ENCODE measurements at regions not wholly inside any gene's neighbourhood (a gene's known extent, or its start where the extent isn't known, plus 50 kb on each side); places are given as distances from the start of the nearest gene placed in this dataset.
"Not testable (repeated sequence)": the region's sequence is repeated elsewhere in the genome, so short reads cannot be mapped to it uniquely, and the experiment has no call there.

GRCh38 chr3:6492306-6492705 is 368.6 kb upstream of the GRM7 start:
- no peak for TF ChIP-seq CTCF (conservative IDR thresholded peaks at IDR 0.05; ENCODE audit: low read length)
- TF ChIP-seq EZH2phosphoT487 (IDR thresholded peaks at IDR 0.05; ENCODE audit: borderline replicate concordance, low read depth, low read length) = no peak
- Histone ChIP-seq H3K9me2 (ENCODE audit: insufficient read depth, low read length) (no peaks in the 10 kb centered on the region), H3K27ac (ENCODE audit: low read depth, low read length, poor library complexity, severe bottlenecking) (no peak overlapping the region), H2AFZ (ENCODE audit: low read length) (no peak overlapping the region), H3K4me2 (ENCODE audit: low read length) (no peak overlapping the region), H4K20me1 (ENCODE audit: insufficient read depth, low read length) (no peaks in the 10 kb centered on the region), H3K4me1 (ENCODE audit: insufficient read depth, low read length, poor library complexity, severe bottlenecking) (no peaks in the 10 kb centered on the region), H3K4me3 (ENCODE audit: low read depth, low read length, poor library complexity, severe bottlenecking) (no peak overlapping the region), H3K36me3 (ENCODE audit: insufficient read depth, low read length) (no peaks in the 10 kb centered on the region), H3K79me2 (ENCODE audit: insufficient read depth, low read depth, low read length) (no peaks in the 10 kb centered on the region), H3K9me3 (ENCODE audit: low read length) (no peaks in the 10 kb centered on the region)
- DNase-seq (ENCODE audit: low spot score) = no peak
- intact Hi-C loops (cut with micrococcal nuclease; ENCODE audit: unreplicated experiment) = no loop called here
- ChIA-PET CTCF (ENCODE audit: unreplicated experiment) (no interaction called here), POLR2A (no interaction called here)
- no TSS peak for BruUV-seq (replicated peaks)

- H3K4me3 ChIP-seq (ENCODE audit: low read depth, low read length, poor library complexity, severe bottlenecking); H3K4me1 ChIP-seq (ENCODE audit: insufficient read depth, low read length, poor library complexity, severe bottlenecking); H3K9me3 ChIP-seq (ENCODE audit: low read length); DNase-seq (ENCODE audit: low spot score); POLR2A ChIA-PET; H3K27ac ChIP-seq (ENCODE audit: low read depth, low read length, poor library complexity, severe bottlenecking); H3K79me2 ChIP-seq (ENCODE audit: insufficient read depth, low read depth, low read length); H3K4me2 ChIP-seq (ENCODE audit: low read length); H3K9me2 ChIP-seq (ENCODE audit: insufficient read depth, low read length); H3K36me3 ChIP-seq (ENCODE audit: insufficient read depth, low read length); H2AFZ ChIP-seq (ENCODE audit: low read length); CTCF ChIA-PET (ENCODE audit: unreplicated experiment); H4K20me1 ChIP-seq (ENCODE audit: insufficient read depth, low read length); BruUV-seq (replicated peaks); intact Hi-C loops (cut with micrococcal nuclease; ENCODE audit: unreplicated experiment): not testable (repeated sequence)
These were observed 362.0 kb upstream of the GRM7 start for GRCh38 chr3:6498944-6499343.

- Histone ChIP-seq H2AFZ (ENCODE audit: low read length) (no peak overlapping the region), H3K4me2 (ENCODE audit: low read length) (no peak overlapping the region), H3K79me2 (ENCODE audit: insufficient read depth, low read depth, low read length) (no peaks in the 10 kb centered on the region), H3K9me3 (ENCODE audit: low read length) (no peaks in the 10 kb centered on the region), H4K20me1 (ENCODE audit: insufficient read depth, low read length) (no peaks in the 10 kb centered on the region), H3K36me3 (ENCODE audit: insufficient read depth, low read length) (no peaks in the 10 kb centered on the region), H3K4me1 (ENCODE audit: insufficient read depth, low read length, poor library complexity, severe bottlenecking) (no peaks in the 10 kb centered on the region), H3K4me3 (ENCODE audit: low read depth, low read length, poor library complexity, severe bottlenecking) (no peak overlapping the region), H3K27ac (ENCODE audit: low read depth, low read length, poor library complexity, severe bottlenecking) (no peak overlapping the region), H3K9me2 (ENCODE audit: insufficient read depth, low read length) (no peaks in the 10 kb centered on the region)
- no TSS peak for BruUV-seq (replicated peaks)
- no peak for DNase-seq (ENCODE audit: low spot score)
- POLR2A ChIA-PET = no interaction called here
- CTCF ChIA-PET (ENCODE audit: unreplicated experiment) = no interaction called here
- intact Hi-C loops (cut with micrococcal nuclease; ENCODE audit: unreplicated experiment) = loop anchor here (10.0 kb wide), 1 partner anchor 290 kb away; no protein-coding TSS in a partner anchor
- no peak for TF ChIP-seq EZH2phosphoT487 (IDR thresholded peaks at IDR 0.05; ENCODE audit: borderline replicate concordance, low read depth, low read length)
- no peak for TF ChIP-seq CTCF (conservative IDR thresholded peaks at IDR 0.05; ENCODE audit: low read length)
These were observed 356.6 kb upstream of the GRM7 start for GRCh38 chr3:6504347-6504746.

Measured in OCI-LY7 (cell line).